GM12878 (cell line): ENCODE measurements at regions not wholly inside any gene's neighbourhood (a gene's known extent, or its start where the extent isn't known, plus 50 kb on each side); places are given as distances from the start of the nearest gene placed in this dataset.

ENCODE experiments used
- ATAC-seq: fragments of 200-7000 bp; cut with Tn5 transposase; 3 replicates; pipeline ENCODE4 v1.9.1; 2020; ENCODE audit warnings: mild to moderate bottlenecking, moderate library complexity
- BruUV-seq: library from RNA; stranded (reverse); fragments of 400-500 nt; replicated peaks from 2 replicates; lab custom pipeline; 2021; lab: Mats Ljungman, UMichigan
- CTCF ChIA-PET: fragments of 300-600 bp; sonication (Branson Sonifier 250); formaldehyde crosslinking; extraction: SDS; loops from one replicate; lab custom pipeline; 2021; ENCODE audit warnings: inconsistent platforms; lab: Yijun Ruan, JAX
- POLR2A ChIA-PET: fragments of 350-600 bp; formaldehyde crosslinking; extraction: SDS; loops from one replicate; lab custom pipeline; 2021; ENCODE audit warnings: inconsistent platforms; lab: Charles Lee
- RAD21 ChIA-PET: fragments of 300-600 bp; sonication (Branson Sonifier 250); formaldehyde crosslinking; loops from one replicate; lab custom pipeline; 2023; ENCODE audit warnings: antibody characterized with exemption; ENCODE audit not compliant: unreplicated experiment; lab: Charles Lee
- SMC1A ChIA-PET: fragments of 300-600 bp; sonication (Branson Sonifier 250); formaldehyde crosslinking; loops from one replicate; lab custom pipeline; 2023; ENCODE audit not compliant: unreplicated experiment, uncharacterized antibody; lab: Charles Lee
- DNase-seq: peaks from one replicate; pipeline ENCODE4 v3.0.0-alpha.2; 2011; ENCODE audit warnings: low read depth, low spot score
- FAIRE-seq: peaks from 3 replicates; lab custom pipeline; 2011; peaks lifted over from hg19 to GRCh38; lab: Jason Lieb, UNC
- H2AFZ ChIP-seq: 2 replicates; pipeline ENCODE4 v1.6.0; 2011; ENCODE audit warnings: low read depth, low read length, control low read depth; ENCODE audit not compliant: control insufficient read depth
- H3K27ac ChIP-seq: 2 replicates; pipeline ENCODE4 v1.5.1; 2011; ENCODE audit warnings: control low read depth; ENCODE audit not compliant: control insufficient read depth, insufficient read depth
- H3K27me3 ChIP-seq, 2 experiments: replicated peaks in 1 of 2; 2 replicates each; pipeline versions ENCODE4 v1.6.0 to v1.6.1; 2011; ENCODE audit warnings: low read length in 1 of 2; ENCODE audit not compliant: control insufficient read depth in 2 of 2, insufficient read depth in 2 of 2
- H3K36me3 ChIP-seq, 2 experiments: 2 replicates each; pipeline ENCODE4 v1.5.1; 2011; ENCODE audit warnings: low read length in 1 of 2; ENCODE audit not compliant: control insufficient read depth in 2 of 2, insufficient read depth in 2 of 2
- H3K4me1 ChIP-seq: 2 replicates; pipeline ENCODE4 v1.6.1; 2011; ENCODE audit warnings: mild to moderate bottlenecking, low read length, moderate library complexity, mixed read lengths; ENCODE audit not compliant: control insufficient read depth, insufficient read depth
- H3K4me2 ChIP-seq: 2 replicates; pipeline ENCODE4 v1.6.0; 2011; ENCODE audit warnings: control low read depth; ENCODE audit not compliant: control insufficient read depth, insufficient read depth
- H3K4me3 ChIP-seq: fragments of 200-600 bp; sonication (generic); 2 replicates; pipeline ENCODE4 v1.5.1; 2016
- H3K79me2 ChIP-seq: 2 replicates; pipeline ENCODE4 v1.6.0; 2011; ENCODE audit warnings: low read length; ENCODE audit not compliant: control insufficient read depth, insufficient read depth
- H3K9ac ChIP-seq: 2 replicates; pipeline ENCODE4 v1.8.0; 2011; ENCODE audit warnings: low read length, control low read depth, mixed read lengths; ENCODE audit not compliant: control insufficient read depth, insufficient read depth
- H3K9me3 ChIP-seq: replicated peaks from 3 replicates; pipeline ENCODE4 v1.5.1; 2011; ENCODE audit warnings: mild to moderate bottlenecking, low read length; ENCODE audit not compliant: control insufficient read depth, insufficient read depth
- H4K20me1 ChIP-seq: 2 replicates; pipeline ENCODE4 v1.6.0; 2011; ENCODE audit not compliant: control insufficient read depth, insufficient read depth
- BCL11A ChIP-seq: IDR thresholded peaks from 2 replicates; pipeline ENCODE4 v1.6.1; 2011; ENCODE audit warnings: low read depth, low read length
- BMI1 ChIP-seq: fragments of 450-650 bp; IDR thresholded peaks from 2 replicates; pipeline ENCODE4 v1.6.1; 2016; ENCODE audit warnings: mild to moderate bottlenecking, moderate library complexity, borderline replicate concordance
- BRCA1 ChIP-seq: IDR thresholded peaks from 2 replicates; pipeline ENCODE4 v1.6.1; 2011; ENCODE audit warnings: low read depth, low read length, improper control_type of control experiment
- CEBPB ChIP-seq, 2 experiments: fragments of 150-350 bp in 1 of 2; IDR thresholded peaks; 2 replicates each; pipeline ENCODE4 v1.6.1; 2012 to 2014; ENCODE audit warnings: low read depth in 2 of 2, low read length in 2 of 2, borderline replicate concordance in 1 of 2, inconsistent platforms in 1 of 2
- GABPA ChIP-seq: IDR thresholded peaks from 2 replicates; pipeline ENCODE4 v1.6.1; 2014; ENCODE audit warnings: antibody characterized with exemption, low read depth, mild to moderate bottlenecking, inconsistent platforms
- HCFC1 ChIP-seq: fragments of 150-350 bp; IDR thresholded peaks from 2 replicates; pipeline ENCODE4 v1.6.1; 2014; ENCODE audit warnings: low read length
- HDAC6 ChIP-seq: fragments of 200-600 bp; sonication (generic); IDR thresholded peaks from one replicate; pipeline ENCODE4 v1.8.0; 2017; ENCODE audit warnings: antibody characterized with exemption; ENCODE audit not compliant: unreplicated experiment
- MYB ChIP-seq: fragments of 150-350 bp; IDR thresholded peaks from 2 replicates; pipeline ENCODE4 v1.6.1; 2014; ENCODE audit warnings: mild to moderate bottlenecking, low read depth, low read length, borderline replicate concordance
- PAX8 ChIP-seq: fragments of 450-650 bp; IDR thresholded peaks from 2 replicates; pipeline ENCODE4 v1.6.1; 2017; ENCODE audit warnings: mild to moderate bottlenecking, moderate library complexity
- RCOR1 ChIP-seq: conservative IDR thresholded peaks from 2 replicates; pipeline ENCODE4 v1.6.1; 2012; ENCODE audit warnings: low read depth, low read length, improper control_type of control experiment
- RFX5 ChIP-seq: IDR thresholded peaks from 2 replicates; pipeline ENCODE4 v1.6.1; 2011; ENCODE audit warnings: low read depth, low read length, improper control_type of control experiment
- SRF ChIP-seq, 2 experiments: IDR thresholded peaks; 2 replicates each; pipeline ENCODE4 v1.6.1; 2011; ENCODE audit warnings: low read depth in 2 of 2, low read length in 2 of 2, mild to moderate bottlenecking in 1 of 2, moderate library complexity in 1 of 2
- TAF1 ChIP-seq: IDR thresholded peaks from 2 replicates; pipeline ENCODE4 v1.6.1; 2011; ENCODE audit warnings: mild to moderate bottlenecking, low read depth, low read length, borderline replicate concordance
- TARDBP ChIP-seq: IDR thresholded peaks from 2 replicates; pipeline ENCODE4 v1.6.1; 2016; ENCODE audit warnings: borderline replicate concordance
- ZBTB33 ChIP-seq: fragments of 450-650 bp; IDR thresholded peaks from 2 replicates; pipeline ENCODE4 v1.6.1; 2017; ENCODE audit warnings: mild to moderate bottlenecking
- ZNF207 ChIP-seq: fragments of 450-650 bp; IDR thresholded peaks from 2 replicates; pipeline ENCODE4 v1.6.1; 2014; ENCODE audit warnings: antibody characterized with exemption, mild to moderate bottlenecking, borderline replicate concordance
- ZNF592 ChIP-seq: fragments of 450-650 bp; IDR thresholded peaks from 2 replicates; pipeline ENCODE4 v1.6.1; 2017; ENCODE audit warnings: mild to moderate bottlenecking, moderate library complexity
- WGBS: methylation state at CpG from one replicate; pipeline ENCODE4 v1.1.6; 2016; ENCODE audit warnings: low lambda C conversion rate; ENCODE audit not compliant: insufficient replicate concordance, insufficient coverage; ENCODE audit errors: missing lambda C conversion rate; 5-methylcytosine and 5-hydroxymethylcytosine counted together
- in situ Hi-C: fragments of 300-500 bp; cut with MboI; formaldehyde crosslinking; loops from 9 replicates; pipeline ENCODE4 v1.14.3; 2018; ENCODE audit warnings: mixed read lengths
- intact Hi-C: fragments of 100-400 bp; cut with micrococcal nuclease; formaldehyde crosslinking; loops from one replicate; pipeline ENCODE4 v1.14.2; 2022; ENCODE audit not compliant: unreplicated experiment
- TF ChIP-seq, protein P1 (sequence below): fragments of 450-650 bp; IDR thresholded peaks from 2 replicates; pipeline ENCODE4 v1.6.1; 2018; ENCODE audit warnings: borderline replicate concordance, mild to moderate bottlenecking; ENCODE audit not compliant: partially characterized antibody

DNA sequence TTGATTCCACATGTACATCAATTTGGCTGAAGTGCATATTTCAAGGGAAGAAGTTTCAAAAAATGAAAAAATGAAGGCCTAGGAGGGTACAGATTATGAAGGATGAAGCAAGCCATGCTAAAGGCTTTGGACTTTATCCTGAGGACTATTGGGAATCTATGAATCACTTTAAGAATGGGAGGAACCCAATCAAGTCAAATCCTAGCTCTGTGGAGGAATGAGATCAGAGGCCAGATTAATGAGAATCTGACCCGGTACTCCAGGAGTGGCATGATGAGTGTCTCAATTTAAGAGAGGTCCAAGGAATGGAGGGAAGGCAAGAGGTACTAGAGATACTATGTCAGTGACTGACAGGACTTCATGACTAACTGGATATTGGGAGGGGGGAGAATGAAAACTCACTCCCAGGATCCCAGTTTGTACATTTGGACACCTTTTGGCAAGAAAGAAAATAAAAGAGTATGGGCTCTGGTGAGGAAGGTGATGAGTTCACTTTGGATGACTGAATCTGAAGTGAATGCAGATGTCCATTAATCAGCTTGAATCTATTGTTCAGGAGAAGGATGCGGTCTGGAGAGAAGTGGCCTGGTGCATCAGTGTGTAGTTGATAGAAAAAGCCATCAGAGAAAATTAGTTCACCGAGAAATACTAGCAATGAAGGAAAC is 349.0 kb downstream of the EFNB2 start:
- in situ Hi-C loops (no loop called here), intact Hi-C loops (no loop called here)
- Histone ChIP-seq H3K27ac (no peak overlapping the region), H4K20me1 (no peaks in the 10 kb centered on the region), H2AFZ (no peak overlapping the region), H3K4me1 (no peaks in the 10 kb centered on the region), H3K4me2 (no peak overlapping the region), H3K36me3 (no peaks in the 10 kb centered on the region), H3K9ac (no peak overlapping the region), H3K27me3 (no peaks in the 10 kb centered on the region), H3K9me3 (no peaks in the 10 kb centered on the region), H3K79me2 (no peaks in the 10 kb centered on the region), H3K4me3 (no peak overlapping the region)
- TF ChIP-seq BRCA1 (no peak), PAX8 (no peak), ZBTB33 (no peak), ZNF207 (no peak), HCFC1 (no peak), GABPA (no peak), ZNF592 (no peak), SRF (IDR thresholded peaks at IDR 0.05; ENCODE audit: low read depth in 2 of 2, low read length in 2 of 2) (no peak), MYB (no peak), HDAC6 (no peak), TAF1 (no peak), RCOR1 (no peak), RFX5 (no peak), CEBPB (IDR thresholded peaks at IDR 0.05; ENCODE audit: borderline replicate concordance in 1 of 2, low read depth in 2 of 2, low read length in 2 of 2) (no peak), BMI1 (no peak), TARDBP (no peak), BCL11A (no peak)
- TF ChIP-seq, protein P1, sequence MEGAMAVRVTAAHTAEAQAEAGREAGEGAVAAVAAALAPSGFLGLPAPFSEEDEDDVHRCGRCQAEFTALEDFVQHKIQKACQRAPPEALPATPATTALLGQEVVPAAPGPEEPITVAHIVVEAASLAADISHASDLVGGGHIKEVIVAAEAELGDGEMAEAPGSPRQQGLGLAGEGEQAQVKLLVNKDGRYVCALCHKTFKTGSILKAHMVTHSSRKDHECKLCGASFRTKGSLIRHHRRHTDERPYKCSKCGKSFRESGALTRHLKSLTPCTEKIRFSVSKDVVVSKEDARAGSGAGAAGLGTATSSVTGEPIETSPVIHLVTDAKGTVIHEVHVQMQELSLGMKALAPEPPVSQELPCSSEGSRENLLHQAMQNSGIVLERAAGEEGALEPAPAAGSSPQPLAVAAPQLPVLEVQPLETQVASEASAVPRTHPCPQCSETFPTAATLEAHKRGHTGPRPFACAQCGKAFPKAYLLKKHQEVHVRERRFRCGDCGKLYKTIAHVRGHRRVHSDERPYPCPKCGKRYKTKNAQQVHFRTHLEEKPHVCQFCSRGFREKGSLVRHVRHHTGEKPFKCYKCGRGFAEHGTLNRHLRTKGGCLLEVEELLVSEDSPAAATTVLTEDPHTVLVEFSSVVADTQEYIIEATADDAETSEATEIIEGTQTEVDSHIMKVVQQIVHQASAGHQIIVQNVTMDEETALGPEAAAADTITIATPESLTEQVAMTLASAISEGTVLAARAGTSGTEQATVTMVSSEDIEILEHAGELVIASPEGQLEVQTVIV: no peak
- ATAC-seq (no peak), DNase-seq (no peak), FAIRE-seq (no peak)
- ChIA-PET RAD21 (no interaction called here), POLR2A (no interaction called here), CTCF (no interaction called here), SMC1A (no interaction called here)
- 65% methylated on average over 3 of the region's 3 CpGs for WGBS
- no TSS peak for BruUV-seq
